Neural cell (in vitro differentiated cells): ENCODE measurements at regions not wholly inside any gene's neighbourhood (a gene's known extent, or its start where the extent isn't known, plus 50 kb on each side); places are given as distances from the start of the nearest gene placed in this dataset.

ENCODE experiments used
- H2AFZ ChIP-seq: fragments of 200-600, 300-800 bp; sonication (generic), shearing (Covaris generic); 2 replicates; pipeline ENCODE4 v1.6.0; 2014; ENCODE audit warnings: low read depth, mild to moderate bottlenecking, antibody characterized with exemption, low read length, moderate library complexity
- H3F3A ChIP-seq: fragments of 200-600 bp; shearing (Covaris generic); 2 replicates; pipeline ENCODE4 v1.6.1; 2016; ENCODE audit warnings: mild to moderate bottlenecking, moderate library complexity, mixed read lengths, antibody characterized with exemption, low read length; ENCODE audit not compliant: insufficient read depth, poor library complexity, severe bottlenecking
- H3K27ac ChIP-seq: fragments of 200-600, 300-800 bp; sonication (generic), shearing (Covaris generic); 2 replicates; pipeline ENCODE4 v1.5.1; 2014; ENCODE audit warnings: mild to moderate bottlenecking, low read length, moderate library complexity
- H3K27me3 ChIP-seq: fragments of 300-800, 200-600 bp; sonication (generic), shearing (Covaris generic); 2 replicates; pipeline ENCODE4 v1.6.0; 2014; ENCODE audit warnings: mild to moderate bottlenecking, low read depth, low read length, moderate library complexity; ENCODE audit not compliant: insufficient read depth
- H3K36me3 ChIP-seq: fragments of 300-800, 200-600 bp; sonication (generic), shearing (Covaris generic); 2 replicates; pipeline ENCODE4 v1.5.1; 2014; ENCODE audit warnings: mild to moderate bottlenecking, antibody characterized with exemption, low read length, moderate library complexity; ENCODE audit not compliant: insufficient read depth
- H3K4me2 ChIP-seq: fragments of 300-800, 200-600 bp; sonication (generic), shearing (Covaris generic); 2 replicates; pipeline ENCODE4 v1.6.0; 2014; ENCODE audit warnings: mild to moderate bottlenecking, low read length
- H3K4me3 ChIP-seq: fragments of 300-800, 200-600 bp; sonication (generic), shearing (Covaris generic); 2 replicates; pipeline ENCODE4 v1.5.1; 2014; ENCODE audit warnings: mild to moderate bottlenecking, low read length, moderate library complexity
- H3K79me2 ChIP-seq: fragments of 200-600 bp; shearing (Covaris generic); replicated peaks from 2 replicates; pipeline ENCODE4 v1.6.0; 2014; ENCODE audit warnings: mild to moderate bottlenecking, low read length, moderate library complexity; ENCODE audit not compliant: insufficient read depth
- H3K9ac ChIP-seq: fragments of 300-800, 200-600 bp; sonication (generic), shearing (Covaris generic); 2 replicates; pipeline ENCODE4 v1.6.1; 2016; ENCODE audit warnings: mild to moderate bottlenecking, low read length, mixed read lengths
- H3K9me2 ChIP-seq: fragments of 200-600 bp; shearing (Covaris generic); 2 replicates; pipeline ENCODE4 v1.6.1; 2016; ENCODE audit warnings: mild to moderate bottlenecking, low read length, mixed read lengths; ENCODE audit not compliant: insufficient read depth
- H3K9me3 ChIP-seq: fragments of 200-600, 300-800 bp; sonication (generic), shearing (Covaris generic); 2 replicates; pipeline ENCODE4 v1.6.1; 2016; ENCODE audit warnings: mild to moderate bottlenecking, mixed run types, low read length, moderate library complexity, mixed read lengths
- H4K20me1 ChIP-seq: fragments of 200-600 bp; shearing (Covaris generic); 2 replicates; pipeline ENCODE4 v1.6.1; 2016; ENCODE audit warnings: mild to moderate bottlenecking, mixed run types; ENCODE audit not compliant: insufficient read depth
- EP300 ChIP-seq: fragments of 450-650 bp; conservative IDR thresholded peaks from 2 replicates; pipeline ENCODE4 v1.6.1; 2014; ENCODE audit warnings: antibody characterized with exemption, mild to moderate bottlenecking, moderate library complexity; ENCODE audit not compliant: poor library complexity, severe bottlenecking
- EZH2 ChIP-seq: fragments of 200-600, 300-800 bp; shearing (Covaris generic), sonication (generic); IDR thresholded peaks from 2 replicates; pipeline ENCODE4 v1.6.1; 2014; ENCODE audit warnings: antibody characterized with exemption, low read length, borderline replicate concordance, mild to moderate bottlenecking; ENCODE audit not compliant: insufficient read depth, poor library complexity, severe bottlenecking
- MXI1 ChIP-seq: fragments of 450-650 bp; conservative IDR thresholded peaks from 2 replicates; pipeline ENCODE4 v1.6.1; 2014; ENCODE audit warnings: antibody characterized with exemption, mild to moderate bottlenecking; ENCODE audit not compliant: poor library complexity, severe bottlenecking
- POLR2AphosphoS5 ChIP-seq: IDR thresholded peaks from 2 replicates; pipeline ENCODE4 v1.6.1; 2012
- RAD21 ChIP-seq: fragments of 450-650 bp; conservative IDR thresholded peaks from 2 replicates; pipeline ENCODE4 v1.6.1; 2014; ENCODE audit warnings: antibody characterized with exemption, mild to moderate bottlenecking, moderate library complexity
- SMC3 ChIP-seq: fragments of 450-650 bp; conservative IDR thresholded peaks from 2 replicates; pipeline ENCODE4 v1.6.1; 2014; ENCODE audit warnings: antibody characterized with exemption, mild to moderate bottlenecking, moderate library complexity; ENCODE audit not compliant: poor library complexity
- TAF1 ChIP-seq: IDR thresholded peaks from 2 replicates; pipeline ENCODE4 v1.6.1; 2012; ENCODE audit warnings: low read depth
- TF ChIP-seq, protein P1 (sequence below): fragments of 450-650 bp; IDR thresholded peaks from 2 replicates; pipeline ENCODE4 v1.5.1; 2014; ENCODE audit warnings: antibody characterized with exemption, mild to moderate bottlenecking, moderate library complexity; ENCODE audit not compliant: poor library complexity, severe bottlenecking
- TF ChIP-seq, protein P2 (sequence below): IDR thresholded peaks from 2 replicates; pipeline ENCODE4 v1.6.1; 2012; ENCODE audit warnings: borderline replicate concordance

DNA sequence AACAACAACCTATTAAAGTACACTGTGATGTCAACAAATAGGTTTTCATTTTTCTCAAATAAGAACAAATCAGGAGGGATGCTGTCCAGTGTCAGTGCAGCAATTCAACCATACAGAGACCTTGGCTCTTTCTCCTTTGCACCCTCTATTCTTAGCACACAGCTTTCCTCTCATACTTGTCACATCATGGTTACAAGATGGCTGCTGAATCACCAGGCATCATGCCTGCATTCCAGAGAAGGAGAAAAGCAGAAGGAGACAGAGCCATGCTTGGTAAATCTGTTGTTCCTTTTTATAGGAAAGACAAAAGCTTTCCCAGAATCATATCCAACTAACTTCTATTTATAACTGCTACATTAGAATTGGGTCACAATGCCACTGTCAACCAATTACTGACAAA, 124.7 kb upstream of the VLDLR start:
- no peaks in the 10 kb centered on the region for H3K9me2 ChIP-seq
- H2AFZ ChIP-seq: no peak overlapping the region
- H3F3A ChIP-seq: no peaks in the 10 kb centered on the region
- H3K9me3 ChIP-seq: no peaks in the 10 kb centered on the region
- no peak overlapping the region for H3K27ac ChIP-seq
- no peak overlapping the region for H3K4me2 ChIP-seq
- H4K20me1 ChIP-seq: no peaks in the 10 kb centered on the region
- TF ChIP-seq EP300 (no peak), MXI1 (no peak), TAF1 (no peak), POLR2AphosphoS5 (no peak), RAD21 (no peak), SMC3 (no peak), EZH2 (no peak)
- TF ChIP-seq, protein P1, sequence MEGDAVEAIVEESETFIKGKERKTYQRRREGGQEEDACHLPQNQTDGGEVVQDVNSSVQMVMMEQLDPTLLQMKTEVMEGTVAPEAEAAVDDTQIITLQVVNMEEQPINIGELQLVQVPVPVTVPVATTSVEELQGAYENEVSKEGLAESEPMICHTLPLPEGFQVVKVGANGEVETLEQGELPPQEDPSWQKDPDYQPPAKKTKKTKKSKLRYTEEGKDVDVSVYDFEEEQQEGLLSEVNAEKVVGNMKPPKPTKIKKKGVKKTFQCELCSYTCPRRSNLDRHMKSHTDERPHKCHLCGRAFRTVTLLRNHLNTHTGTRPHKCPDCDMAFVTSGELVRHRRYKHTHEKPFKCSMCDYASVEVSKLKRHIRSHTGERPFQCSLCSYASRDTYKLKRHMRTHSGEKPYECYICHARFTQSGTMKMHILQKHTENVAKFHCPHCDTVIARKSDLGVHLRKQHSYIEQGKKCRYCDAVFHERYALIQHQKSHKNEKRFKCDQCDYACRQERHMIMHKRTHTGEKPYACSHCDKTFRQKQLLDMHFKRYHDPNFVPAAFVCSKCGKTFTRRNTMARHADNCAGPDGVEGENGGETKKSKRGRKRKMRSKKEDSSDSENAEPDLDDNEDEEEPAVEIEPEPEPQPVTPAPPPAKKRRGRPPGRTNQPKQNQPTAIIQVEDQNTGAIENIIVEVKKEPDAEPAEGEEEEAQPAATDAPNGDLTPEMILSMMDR: no peak
- TF ChIP-seq, protein P2, sequence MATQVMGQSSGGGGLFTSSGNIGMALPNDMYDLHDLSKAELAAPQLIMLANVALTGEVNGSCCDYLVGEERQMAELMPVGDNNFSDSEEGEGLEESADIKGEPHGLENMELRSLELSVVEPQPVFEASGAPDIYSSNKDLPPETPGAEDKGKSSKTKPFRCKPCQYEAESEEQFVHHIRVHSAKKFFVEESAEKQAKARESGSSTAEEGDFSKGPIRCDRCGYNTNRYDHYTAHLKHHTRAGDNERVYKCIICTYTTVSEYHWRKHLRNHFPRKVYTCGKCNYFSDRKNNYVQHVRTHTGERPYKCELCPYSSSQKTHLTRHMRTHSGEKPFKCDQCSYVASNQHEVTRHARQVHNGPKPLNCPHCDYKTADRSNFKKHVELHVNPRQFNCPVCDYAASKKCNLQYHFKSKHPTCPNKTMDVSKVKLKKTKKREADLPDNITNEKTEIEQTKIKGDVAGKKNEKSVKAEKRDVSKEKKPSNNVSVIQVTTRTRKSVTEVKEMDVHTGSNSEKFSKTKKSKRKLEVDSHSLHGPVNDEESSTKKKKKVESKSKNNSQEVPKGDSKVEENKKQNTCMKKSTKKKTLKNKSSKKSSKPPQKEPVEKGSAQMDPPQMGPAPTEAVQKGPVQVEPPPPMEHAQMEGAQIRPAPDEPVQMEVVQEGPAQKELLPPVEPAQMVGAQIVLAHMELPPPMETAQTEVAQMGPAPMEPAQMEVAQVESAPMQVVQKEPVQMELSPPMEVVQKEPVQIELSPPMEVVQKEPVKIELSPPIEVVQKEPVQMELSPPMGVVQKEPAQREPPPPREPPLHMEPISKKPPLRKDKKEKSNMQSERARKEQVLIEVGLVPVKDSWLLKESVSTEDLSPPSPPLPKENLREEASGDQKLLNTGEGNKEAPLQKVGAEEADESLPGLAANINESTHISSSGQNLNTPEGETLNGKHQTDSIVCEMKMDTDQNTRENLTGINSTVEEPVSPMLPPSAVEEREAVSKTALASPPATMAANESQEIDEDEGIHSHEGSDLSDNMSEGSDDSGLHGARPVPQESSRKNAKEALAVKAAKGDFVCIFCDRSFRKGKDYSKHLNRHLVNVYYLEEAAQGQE: no peak
- H3K36me3 ChIP-seq: no peaks in the 10 kb centered on the region
- H3K9ac ChIP-seq: no peak overlapping the region
- H3K4me3 ChIP-seq: no peak overlapping the region
- no peaks in the 10 kb centered on the region for H3K27me3 ChIP-seq
- H3K79me2 ChIP-seq: no peaks in the 10 kb centered on the region

DNA sequence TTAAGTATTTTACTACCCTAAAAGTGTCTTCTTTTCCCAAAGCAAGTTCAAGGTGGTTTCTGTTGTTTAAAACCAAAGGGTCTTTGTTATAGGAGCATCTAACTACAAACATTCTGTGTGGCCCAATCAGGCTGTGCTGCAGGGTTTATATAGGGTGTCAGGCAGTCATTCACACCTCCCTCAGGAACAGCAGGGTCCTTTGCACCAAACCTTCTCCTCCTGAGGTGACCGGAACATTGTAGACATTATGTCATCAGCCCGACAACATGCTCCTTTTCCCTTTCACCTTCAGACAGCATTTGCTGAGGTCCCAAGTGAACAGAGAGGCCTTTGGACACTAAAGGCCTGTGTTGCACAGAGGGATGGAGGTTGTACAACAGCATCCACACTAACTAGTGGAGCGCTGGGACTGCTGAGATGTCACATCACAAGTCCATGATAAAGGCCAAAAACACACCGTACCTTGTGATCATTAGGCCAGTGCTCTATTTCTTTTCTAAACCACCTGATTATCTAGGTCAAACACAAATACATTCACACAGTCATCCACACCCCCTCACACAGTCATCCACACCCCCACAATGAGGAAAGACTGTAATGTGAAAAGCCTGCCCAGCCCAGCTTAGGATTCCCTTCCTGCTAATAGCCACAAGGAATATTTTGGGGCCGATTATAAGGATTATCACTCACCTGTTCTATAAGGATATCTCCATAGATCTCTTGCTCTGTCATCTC, 123.8 kb upstream of the VLDLR start:
- TF ChIP-seq, protein P1: no peak
- TF ChIP-seq RAD21 (no peak), EP300 (no peak), SMC3 (no peak), TAF1 (no peak), POLR2AphosphoS5 (no peak), MXI1 (no peak), EZH2 (no peak)
- TF ChIP-seq, protein P2: no peak
- H3K9me2 ChIP-seq: no peaks in the 10 kb centered on the region
- no peak overlapping the region for H3K27ac ChIP-seq
- H3K9me3 ChIP-seq: no peaks in the 10 kb centered on the region
- no peaks in the 10 kb centered on the region for H3F3A ChIP-seq
- no peak overlapping the region for H2AFZ ChIP-seq
- H3K27me3 ChIP-seq: no peaks in the 10 kb centered on the region
- H3K9ac ChIP-seq: no peak overlapping the region
- no peaks in the 10 kb centered on the region for H3K36me3 ChIP-seq
- H3K79me2 ChIP-seq: no peaks in the 10 kb centered on the region
- no peaks in the 10 kb centered on the region for H4K20me1 ChIP-seq
- H3K4me3 ChIP-seq: no peak overlapping the region
- H3K4me2 ChIP-seq: no peak overlapping the region
